ENCODE measurements at regions not wholly inside any gene's neighbourhood (a gene's known extent, or its start where the extent isn't known, plus 50 kb on each side); places are given as distances from the start of the nearest gene placed in this dataset.

- TF ChIP-seq CTCF (IDR thresholded peaks at IDR 0.05; ENCODE audit: insufficient read depth in 1 of 2, low read depth in 1 of 2, low read length in 1 of 2, severe bottlenecking in 1 of 2, unreplicated experiment in 1 of 2) = no peak
- Mint-ChIP-seq H3K9me3 (ENCODE audit: unreplicated experiment) (no peaks in the 10 kb centered on the region), H3K4me3 (ENCODE audit: unreplicated experiment) (no peak overlapping the region), H3K27ac (ENCODE audit: unreplicated experiment) (no peak overlapping the region), H3K27me3 (ENCODE audit: insufficient read depth, unreplicated experiment) (no peaks in the 10 kb centered on the region), H3K36me3 (ENCODE audit: insufficient read depth, unreplicated experiment) (no peaks in the 10 kb centered on the region), H3K4me1 (ENCODE audit: low read depth, unreplicated experiment) (no peaks in the 10 kb centered on the region)
- Histone ChIP-seq H3K36me3 (ENCODE audit: control insufficient read depth, insufficient read depth, low read length) (no peaks in the 10 kb centered on the region), H3K27me3 (replicated peaks; ENCODE audit: control insufficient read depth, insufficient read depth, low read length) (no peaks in the 10 kb centered on the region), H3K9me3 (no peaks in the 10 kb centered on the region), H3K4me1 (0 out of 2 replicates have a peak, but pooled peaks cover 8% of the 10 kb centered on the region), H3K4me3 (ENCODE audit: low read depth, low read length) (no peak overlapping the region)
- CTCF ChIA-PET = no interaction called here
- no TSS peak for BruUV-seq (replicated peaks)
- intact Hi-C loops (cut with micrococcal nuclease; ENCODE audit: unreplicated experiment) = no loop called here
- POLR2A ChIA-PET = no interaction called here
- DNase-seq = no peak
These were observed 190.3 kb upstream of the MAF start for GRCh38 chr16:79790854-79791253.

DNA sequence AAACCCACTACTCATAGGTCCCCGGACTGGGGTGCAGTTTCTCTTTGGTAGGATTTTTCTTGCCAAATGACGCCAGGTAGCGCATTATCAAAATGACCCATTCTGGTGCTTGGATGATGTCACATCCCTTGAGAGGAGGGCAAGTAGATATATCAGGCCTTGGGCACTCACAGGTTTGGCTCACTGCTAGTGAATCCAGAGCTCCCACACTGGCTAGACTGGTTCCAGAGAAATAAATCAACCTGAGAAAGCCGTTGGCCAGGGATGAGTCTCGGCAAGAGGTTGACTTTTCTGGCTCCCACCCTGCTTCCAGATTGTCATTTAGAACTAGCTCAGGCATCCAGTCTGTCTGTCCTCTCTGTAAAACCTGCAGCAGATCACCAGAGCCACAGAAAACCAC lies 188.4 kb upstream of the MAF start:
- Mint-ChIP-seq H3K9me3 (ENCODE audit: unreplicated experiment) (no peaks in the 10 kb centered on the region), H3K27me3 (ENCODE audit: insufficient read depth, unreplicated experiment) (no peaks in the 10 kb centered on the region), H3K4me3 (ENCODE audit: unreplicated experiment) (no peak overlapping the region), H3K27ac (ENCODE audit: unreplicated experiment) (no peak overlapping the region), H3K4me1 (ENCODE audit: low read depth, unreplicated experiment) (no peaks in the 10 kb centered on the region), H3K36me3 (ENCODE audit: insufficient read depth, unreplicated experiment) (no peaks in the 10 kb centered on the region)
- intact Hi-C loops (cut with micrococcal nuclease; ENCODE audit: unreplicated experiment) = no loop called here
- CTCF ChIA-PET = interaction anchor here (0.9 kb wide), 1 partner anchor 9 kb away, joined by 3 read pairs; no protein-coding TSS in a partner anchor
- POLR2A ChIA-PET = no interaction called here
- H3K27me3 ChIP-seq (replicated peaks; ENCODE audit: control insufficient read depth, insufficient read depth, low read length) = no peaks in the 10 kb centered on the region
- H3K4me1 ChIP-seq = 0 out of 2 replicates have a peak, but pooled peaks cover 12% of the 10 kb centered on the region
- no TSS peak for BruUV-seq (replicated peaks)
- no peaks in the 10 kb centered on the region for H3K9me3 ChIP-seq
- H3K36me3 ChIP-seq (ENCODE audit: control insufficient read depth, insufficient read depth, low read length) = no peaks in the 10 kb centered on the region
- peak in 1 of 2 experiments; percentile 14 for DNase-seq
- H3K4me3 ChIP-seq (ENCODE audit: low read depth, low read length) = no peak overlapping the region
- no peak for TF ChIP-seq CTCF (IDR thresholded peaks at IDR 0.05; ENCODE audit: insufficient read depth in 1 of 2, low read depth in 1 of 2, low read length in 1 of 2, severe bottlenecking in 1 of 2, unreplicated experiment in 1 of 2)

- BruUV-seq (replicated peaks) = no TSS peak
- H3K27ac Mint-ChIP-seq (ENCODE audit: unreplicated experiment) = no peak overlapping the region
- no peak overlapping the region for H3K4me3 ChIP-seq (ENCODE audit: low read depth, low read length)
- POLR2A ChIA-PET = no interaction called here
- no peaks in the 10 kb centered on the region for H3K27me3 Mint-ChIP-seq (ENCODE audit: insufficient read depth, unreplicated experiment)
- intact Hi-C loops (cut with micrococcal nuclease; ENCODE audit: unreplicated experiment) = no loop called here
- no peaks in the 10 kb centered on the region for H3K27me3 ChIP-seq (replicated peaks; ENCODE audit: control insufficient read depth, insufficient read depth, low read length)
- CTCF ChIA-PET = no interaction called here
- H3K36me3 ChIP-seq (ENCODE audit: control insufficient read depth, insufficient read depth, low read length) = no peaks in the 10 kb centered on the region
- DNase-seq = no peak
- no peaks in the 10 kb centered on the region for H3K36me3 Mint-ChIP-seq (ENCODE audit: insufficient read depth, unreplicated experiment)
- H3K4me1 ChIP-seq = 0 out of 2 replicates have a peak, but pooled peaks cover 12% of the 10 kb centered on the region
- H3K9me3 ChIP-seq = no peaks in the 10 kb centered on the region
- no peak overlapping the region for H3K4me3 Mint-ChIP-seq (ENCODE audit: unreplicated experiment)
- H3K9me3 Mint-ChIP-seq (ENCODE audit: unreplicated experiment) = no peaks in the 10 kb centered on the region
- no peaks in the 10 kb centered on the region for H3K4me1 Mint-ChIP-seq (ENCODE audit: low read depth, unreplicated experiment)
- no peak for TF ChIP-seq CTCF (IDR thresholded peaks at IDR 0.05; ENCODE audit: insufficient read depth in 1 of 2, low read depth in 1 of 2, low read length in 1 of 2, severe bottlenecking in 1 of 2, unreplicated experiment in 1 of 2)
These were observed 185.9 kb upstream of the MAF start for GRCh38 chr16:79786389-79786788.

Data from Caco-2 (cell line).